C4-2B (cell line): ENCODE measurements at regions not wholly inside any gene's neighbourhood (a gene's known extent, or its start where the extent isn't known, plus 50 kb on each side); places are given as distances from the start of the nearest gene placed in this dataset.
"Not testable (repeated sequence)": the region's sequence is repeated elsewhere in the genome, so short reads cannot be mapped to it uniquely, and the experiment has no call there.

Experiments used
- H3K27ac ChIP-seq: fragments of 450-650 bp; 2 replicates; pipeline ENCODE4 v1.5.1; 2017
- ZFX ChIP-seq: fragments of 450-650 bp; IDR thresholded peaks from 2 replicates; pipeline ENCODE4 v1.6.1; 2017
- TF ChIP-seq, protein P1 (sequence below): fragments of 450-650 bp; conservative IDR thresholded peaks from 2 replicates; pipeline ENCODE4 v1.5.1; 2017; ENCODE audit warnings: mild to moderate bottlenecking

DNA sequence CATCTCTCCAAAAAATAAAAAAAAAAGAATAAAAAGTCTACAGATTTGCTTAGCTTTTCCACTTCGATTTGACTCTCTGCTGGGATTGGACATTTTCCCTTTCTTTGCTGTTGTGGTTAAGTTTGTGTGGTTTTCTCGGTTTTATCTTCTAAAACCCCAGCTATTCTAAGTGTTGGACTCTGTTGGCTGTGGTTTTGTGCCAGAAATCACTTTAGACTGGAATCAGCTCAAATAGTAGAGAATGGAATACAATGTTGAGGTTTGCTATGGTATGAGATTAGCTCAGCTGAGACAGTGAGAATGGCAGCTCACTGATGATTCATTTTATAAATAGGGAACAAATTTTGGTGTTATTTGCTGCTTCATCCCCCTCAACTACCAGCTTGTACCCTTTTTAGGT lies 116.0 kb downstream of the BUB3 start:
- no peak overlapping the region for H3K27ac ChIP-seq
- TF ChIP-seq ZFX = no peak
- TF ChIP-seq, protein P1, sequence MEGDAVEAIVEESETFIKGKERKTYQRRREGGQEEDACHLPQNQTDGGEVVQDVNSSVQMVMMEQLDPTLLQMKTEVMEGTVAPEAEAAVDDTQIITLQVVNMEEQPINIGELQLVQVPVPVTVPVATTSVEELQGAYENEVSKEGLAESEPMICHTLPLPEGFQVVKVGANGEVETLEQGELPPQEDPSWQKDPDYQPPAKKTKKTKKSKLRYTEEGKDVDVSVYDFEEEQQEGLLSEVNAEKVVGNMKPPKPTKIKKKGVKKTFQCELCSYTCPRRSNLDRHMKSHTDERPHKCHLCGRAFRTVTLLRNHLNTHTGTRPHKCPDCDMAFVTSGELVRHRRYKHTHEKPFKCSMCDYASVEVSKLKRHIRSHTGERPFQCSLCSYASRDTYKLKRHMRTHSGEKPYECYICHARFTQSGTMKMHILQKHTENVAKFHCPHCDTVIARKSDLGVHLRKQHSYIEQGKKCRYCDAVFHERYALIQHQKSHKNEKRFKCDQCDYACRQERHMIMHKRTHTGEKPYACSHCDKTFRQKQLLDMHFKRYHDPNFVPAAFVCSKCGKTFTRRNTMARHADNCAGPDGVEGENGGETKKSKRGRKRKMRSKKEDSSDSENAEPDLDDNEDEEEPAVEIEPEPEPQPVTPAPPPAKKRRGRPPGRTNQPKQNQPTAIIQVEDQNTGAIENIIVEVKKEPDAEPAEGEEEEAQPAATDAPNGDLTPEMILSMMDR = no peak

DNA sequence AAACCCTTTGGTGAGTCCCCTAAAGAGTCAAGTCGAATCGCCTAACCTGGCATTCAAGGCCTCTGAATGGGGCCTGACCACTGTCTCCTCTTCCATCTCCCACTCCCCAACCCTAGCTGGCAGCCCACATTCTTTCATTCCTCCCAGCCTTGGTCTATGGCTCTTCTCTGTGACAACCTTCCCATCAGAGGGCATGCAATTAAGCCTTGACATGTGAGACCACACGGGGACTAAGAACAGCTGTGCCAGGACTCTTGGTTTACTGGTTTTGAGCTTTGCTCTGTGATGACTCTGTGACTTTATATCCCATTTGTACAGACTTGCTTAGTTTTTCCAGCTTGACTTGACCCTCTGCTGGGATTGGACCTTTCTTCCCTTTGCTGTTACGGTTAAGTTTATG lies 116.6 kb downstream of the BUB3 start:
- H3K27ac ChIP-seq = no peak overlapping the region
- no peak for TF ChIP-seq ZFX

- H3K27ac ChIP-seq = no peak overlapping the region
- TF ChIP-seq ZFX = no peak
- TF ChIP-seq, protein P1 = peak; percentile 43
Observed at GRCh38 chr10:123272171-123272570, 118.0 kb downstream of the BUB3 start.

GRCh38 chr10:123274306-123275135 lies 120.3 kb downstream of the BUB3 start:
- no peak overlapping the region for H3K27ac ChIP-seq
- TF ChIP-seq ZFX = no peak
- TF ChIP-seq, protein P1 = no peak

DNA sequence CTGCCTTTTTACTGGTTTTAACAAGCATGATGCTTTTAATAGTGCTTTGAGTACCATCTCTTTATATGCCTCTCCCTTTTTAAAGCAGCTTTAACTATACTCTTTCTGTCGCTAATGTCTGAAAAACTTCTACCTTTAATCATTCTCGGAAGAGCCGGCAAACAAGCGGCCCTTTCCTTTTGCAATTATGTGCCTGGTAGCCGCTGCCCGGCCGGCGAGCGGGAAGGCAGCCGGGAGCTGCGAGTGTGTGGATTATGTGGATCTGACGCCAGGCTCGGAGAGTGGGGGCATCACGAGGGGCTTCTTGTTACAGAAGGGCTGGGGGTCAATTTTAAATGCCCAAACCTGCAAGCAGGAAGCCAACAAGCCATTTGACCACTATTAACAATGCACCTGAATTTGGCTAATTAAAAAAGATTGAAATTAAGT lies 120.9 kb downstream of the BUB3 start:
- TF ChIP-seq, protein P1 = no peak
- no peak for TF ChIP-seq ZFX

DNA sequence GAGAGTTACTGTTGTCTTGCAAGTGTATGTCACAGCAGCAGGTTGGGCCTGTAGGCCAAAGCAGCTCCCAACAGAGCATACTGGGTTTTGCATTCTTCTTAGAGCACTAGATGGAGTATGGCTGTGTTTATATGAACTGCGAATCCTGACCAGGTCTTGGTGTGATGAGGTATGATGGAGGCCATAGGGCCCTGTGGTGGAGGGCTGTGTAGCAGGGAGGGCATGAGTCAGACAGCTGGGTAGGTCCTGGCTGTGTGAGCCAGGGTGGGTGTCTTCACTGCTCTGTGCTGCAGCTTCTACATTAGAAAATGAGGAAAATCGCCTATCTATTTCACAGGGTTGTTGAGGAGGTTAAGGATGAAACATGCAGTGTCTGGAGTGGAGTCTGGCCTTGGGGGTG lies 124.2 kb downstream of the BUB3 start:
- H3K27ac ChIP-seq = no peak overlapping the region

More for the DNA sequence above, 120.9 kb downstream of the BUB3 start:
- H3K27ac ChIP-seq = no peak overlapping the region

DNA sequence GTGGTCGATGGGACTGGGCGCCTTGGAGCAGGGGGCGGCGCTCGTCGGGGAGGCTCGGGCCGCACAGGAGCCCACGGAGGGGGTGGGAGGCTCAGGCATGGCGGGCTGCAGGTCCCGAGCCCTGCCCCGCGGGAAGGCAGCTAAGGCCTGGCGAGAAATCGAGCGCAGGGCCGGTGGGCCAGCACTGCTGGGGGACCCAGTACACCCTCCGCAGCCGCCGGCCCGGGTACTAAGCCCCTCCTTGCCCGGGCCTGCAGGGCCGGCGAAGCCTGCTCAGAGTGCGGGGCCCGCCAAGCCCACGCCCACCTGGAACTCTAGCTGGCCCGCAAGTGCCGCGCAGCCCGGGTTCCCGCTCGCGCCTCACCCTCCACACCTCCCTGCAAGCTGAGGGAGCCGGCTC lies 129.2 kb downstream of the BUB3 start:
- H3K27ac ChIP-seq = not testable (repeated sequence)

More for the DNA sequence above, 124.2 kb downstream of the BUB3 start:
- TF ChIP-seq, protein P1 = no peak
- no peak for TF ChIP-seq ZFX

DNA sequence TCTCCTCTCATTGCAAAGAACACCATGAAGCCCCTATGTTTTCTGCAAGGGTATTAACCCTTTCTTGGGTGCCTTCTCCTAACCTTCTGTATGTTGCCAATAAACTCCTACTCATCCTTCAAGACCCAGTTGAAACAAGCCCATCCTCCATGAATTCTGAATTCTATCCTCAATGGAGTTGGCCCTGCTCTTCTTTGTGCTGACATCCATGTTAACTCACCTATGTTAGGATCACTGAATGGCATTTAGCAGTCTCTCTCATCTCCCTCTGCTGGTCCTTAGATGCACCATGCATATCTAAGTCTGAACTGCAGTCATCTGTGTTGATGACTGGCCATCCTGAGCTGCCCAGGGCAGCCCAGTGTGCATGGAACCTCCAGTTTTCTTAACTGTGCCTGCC lies 129.8 kb downstream of the BUB3 start:
- TF ChIP-seq ZFX = no peak
- TF ChIP-seq, protein P1 = peak; percentile 39; the same call in 1 of the 2 replicates
- no peak overlapping the region for H3K27ac ChIP-seq
